Activated naive CD8-positive, alpha-beta T cell treated with anti-CD3 and anti-CD28 coated beads, Interleukin-2, amount 50 U/mL, for 24 hours (primary cell): ENCODE measurements at regions not wholly inside any gene's neighbourhood (a gene's known extent, or its start where the extent isn't known, plus 50 kb on each side); places are given as distances from the start of the nearest gene placed in this dataset.

Experiments used
- ATAC-seq: fragments of 150-1000 bp; cut with Tn5 transposase; one replicate; pipeline ENCODE4 v1.10.0; 2021
- DNase-seq: peaks from one replicate; pipeline ENCODE4 v3.0.0; 2021
- H3K27ac Mint-ChIP-seq: one replicate; pipeline ENCODE4 v1.8.0; 2021; ENCODE audit warnings: mild to moderate bottlenecking, mixed read lengths
- H3K27me3 Mint-ChIP-seq: one replicate; pipeline ENCODE4 v1.8.0; 2021; ENCODE audit warnings: mixed read lengths
- H3K36me3 Mint-ChIP-seq: one replicate; pipeline ENCODE4 v1.8.0; 2021; ENCODE audit warnings: low read depth, mixed read lengths
- H3K4me1 Mint-ChIP-seq: one replicate; pipeline ENCODE4 v1.8.0; 2021; ENCODE audit warnings: mixed read lengths
- H3K4me3 Mint-ChIP-seq: one replicate; pipeline ENCODE4 v1.8.0; 2021; ENCODE audit warnings: mild to moderate bottlenecking, moderate library complexity, mixed read lengths
- H3K9me3 Mint-ChIP-seq: one replicate; pipeline ENCODE4 v1.8.0; 2021; ENCODE audit warnings: mixed read lengths

GRCh38 chr3:167909952-167910351, 174.4 kb downstream of the SERPINI1 start:
- Mint-ChIP-seq H3K36me3 (no peaks in the 10 kb centered on the region), H3K4me1 (no peaks in the 10 kb centered on the region), H3K27ac (no peak overlapping the region), H3K4me3 (no peak overlapping the region), H3K27me3 (peaks cover 2% of the 10 kb centered on the region), H3K9me3 (no peaks in the 10 kb centered on the region)
- ATAC-seq = no peak
- no peak for DNase-seq

- Mint-ChIP-seq H3K27me3 (peaks cover 2% of the 10 kb centered on the region), H3K4me1 (no peaks in the 10 kb centered on the region), H3K36me3 (no peaks in the 10 kb centered on the region), H3K4me3 (no peak overlapping the region), H3K9me3 (no peaks in the 10 kb centered on the region), H3K27ac (no peak overlapping the region)
- ATAC-seq (no peak), DNase-seq (no peak)
These were observed 174.0 kb downstream of the SERPINI1 start for GRCh38 chr3:167909504-167909896.

GRCh38 chr3:167908746-167909503, 173.4 kb downstream of the SERPINI1 start:
- H3K36me3 Mint-ChIP-seq = no peaks in the 10 kb centered on the region
- ATAC-seq = no peak
- no peak for DNase-seq
- no peaks in the 10 kb centered on the region for H3K4me1 Mint-ChIP-seq
- H3K27ac Mint-ChIP-seq = no peak overlapping the region
- H3K4me3 Mint-ChIP-seq = no peak overlapping the region
- H3K9me3 Mint-ChIP-seq = no peaks in the 10 kb centered on the region
- peaks cover 2% of the 10 kb centered on the region for H3K27me3 Mint-ChIP-seq

- Mint-ChIP-seq H3K27me3 (peaks cover 6% of the 10 kb centered on the region), H3K4me3 (no peak overlapping the region), H3K27ac (no peak overlapping the region), H3K36me3 (no peaks in the 10 kb centered on the region), H3K9me3 (no peaks in the 10 kb centered on the region), H3K4me1 (no peaks in the 10 kb centered on the region)
- no peak for DNase-seq
- ATAC-seq = no peak
These were observed 172.7 kb downstream of the SERPINI1 start for GRCh38 chr3:167908221-167908620.

GRCh38 chr3:167901138-167901537, 165.6 kb downstream of the SERPINI1 start:
- Mint-ChIP-seq H3K4me1 (no peaks in the 10 kb centered on the region), H3K27ac (no peak overlapping the region), H3K27me3 (peaks cover 8% of the 10 kb centered on the region), H3K4me3 (no peak overlapping the region), H3K9me3 (no peaks in the 10 kb centered on the region), H3K36me3 (no peaks in the 10 kb centered on the region)
- no peak for ATAC-seq
- no peak for DNase-seq

- H3K4me3 Mint-ChIP-seq = no peak overlapping the region
- H3K27ac Mint-ChIP-seq = no peak overlapping the region
- H3K4me1 Mint-ChIP-seq = no peaks in the 10 kb centered on the region
- no peaks in the 10 kb centered on the region for H3K9me3 Mint-ChIP-seq
- no peaks in the 10 kb centered on the region for H3K36me3 Mint-ChIP-seq
- ATAC-seq (no peak), DNase-seq (no peak)
- H3K27me3 Mint-ChIP-seq = peaks cover 8% of the 10 kb centered on the region
These were observed 163.6 kb downstream of the SERPINI1 start for GRCh38 chr3:167899093-167899492.

- Mint-ChIP-seq H3K36me3 (no peaks in the 10 kb centered on the region), H3K27ac (no peak overlapping the region), H3K4me1 (no peaks in the 10 kb centered on the region), H3K4me3 (no peak overlapping the region), H3K9me3 (no peaks in the 10 kb centered on the region), H3K27me3 (peaks cover 4% of the 10 kb centered on the region)
- no peak for DNase-seq
- ATAC-seq = no peak
These were observed 162.6 kb downstream of the SERPINI1 start for GRCh38 chr3:167898091-167898490.

GRCh38 chr3:167895684-167896083, 160.2 kb downstream of the SERPINI1 start:
- DNase-seq (no peak), ATAC-seq (no peak)
- H3K4me3 Mint-ChIP-seq = no peak overlapping the region
- H3K36me3 Mint-ChIP-seq = no peaks in the 10 kb centered on the region
- no peaks in the 10 kb centered on the region for H3K4me1 Mint-ChIP-seq
- H3K27ac Mint-ChIP-seq = no peak overlapping the region
- no peaks in the 10 kb centered on the region for H3K27me3 Mint-ChIP-seq
- H3K9me3 Mint-ChIP-seq = no peaks in the 10 kb centered on the region

- H3K4me3 Mint-ChIP-seq = no peak overlapping the region
These were observed 159.7 kb downstream of the SERPINI1 start for GRCh38 chr3:167895178-167895577.

GRCh38 chr3:167892205-167892604, 156.7 kb downstream of the SERPINI1 start:
- no peaks in the 10 kb centered on the region for H3K36me3 Mint-ChIP-seq
- no peak overlapping the region for H3K27ac Mint-ChIP-seq
- H3K9me3 Mint-ChIP-seq = no peaks in the 10 kb centered on the region
- ATAC-seq = no peak
- no peaks in the 10 kb centered on the region for H3K4me1 Mint-ChIP-seq
- no peak overlapping the region for H3K4me3 Mint-ChIP-seq
- no peak for DNase-seq
- peaks cover under 1% of the 10 kb centered on the region for H3K27me3 Mint-ChIP-seq

More at GRCh38 chr3:167895178-167895577, 159.7 kb downstream of the SERPINI1 start:
- H3K27ac Mint-ChIP-seq = no peak overlapping the region
- DNase-seq (no peak), ATAC-seq (no peak)
- H3K4me1 Mint-ChIP-seq = no peaks in the 10 kb centered on the region
- H3K9me3 Mint-ChIP-seq = no peaks in the 10 kb centered on the region
- no peaks in the 10 kb centered on the region for H3K36me3 Mint-ChIP-seq
- H3K27me3 Mint-ChIP-seq = no peaks in the 10 kb centered on the region

GRCh38 chr3:167887096-167887495, 151.6 kb downstream of the SERPINI1 start:
- H3K27me3 Mint-ChIP-seq = peaks cover 10% of the 10 kb centered on the region
- H3K4me3 Mint-ChIP-seq = no peak overlapping the region
- ATAC-seq = no peak
- no peak overlapping the region for H3K27ac Mint-ChIP-seq
- no peak for DNase-seq
- no peaks in the 10 kb centered on the region for H3K9me3 Mint-ChIP-seq
- H3K4me1 Mint-ChIP-seq = no peaks in the 10 kb centered on the region
- H3K36me3 Mint-ChIP-seq = no peaks in the 10 kb centered on the region

GRCh38 chr3:167886690-167887089, 151.2 kb downstream of the SERPINI1 start:
- DNase-seq = no peak
- no peak overlapping the region for H3K27ac Mint-ChIP-seq

GRCh38 chr3:167885277-167885676, 149.8 kb downstream of the SERPINI1 start:
- no peaks in the 10 kb centered on the region for H3K9me3 Mint-ChIP-seq
- H3K36me3 Mint-ChIP-seq = no peaks in the 10 kb centered on the region
- no peak overlapping the region for H3K4me3 Mint-ChIP-seq
- H3K27me3 Mint-ChIP-seq = peaks cover 10% of the 10 kb centered on the region
- no peak overlapping the region for H3K27ac Mint-ChIP-seq
- DNase-seq (no peak), ATAC-seq (no peak)
- H3K4me1 Mint-ChIP-seq = peaks cover 4% of the 10 kb centered on the region

More at GRCh38 chr3:167886690-167887089, 151.2 kb downstream of the SERPINI1 start:
- no peak for ATAC-seq
- Mint-ChIP-seq H3K27me3 (peaks cover 10% of the 10 kb centered on the region), H3K36me3 (no peaks in the 10 kb centered on the region), H3K9me3 (no peaks in the 10 kb centered on the region), H3K4me3 (no peak overlapping the region), H3K4me1 (peaks cover 4% of the 10 kb centered on the region)

GRCh38 chr3:167884481-167884880, 149.0 kb downstream of the SERPINI1 start:
- ATAC-seq (no peak), DNase-seq (no peak)
- Mint-ChIP-seq H3K9me3 (no peaks in the 10 kb centered on the region), H3K36me3 (no peaks in the 10 kb centered on the region), H3K27me3 (peaks cover 10% of the 10 kb centered on the region), H3K27ac (no peak overlapping the region), H3K4me3 (no peak overlapping the region), H3K4me1 (peaks cover 4% of the 10 kb centered on the region)

- H3K27ac Mint-ChIP-seq = no peak overlapping the region
- peaks cover 10% of the 10 kb centered on the region for H3K27me3 Mint-ChIP-seq
- H3K4me3 Mint-ChIP-seq = no peak overlapping the region
- ATAC-seq = no peak
- DNase-seq = no peak
- H3K4me1 Mint-ChIP-seq = peaks cover 4% of the 10 kb centered on the region
- H3K9me3 Mint-ChIP-seq = no peaks in the 10 kb centered on the region
- H3K36me3 Mint-ChIP-seq = no peaks in the 10 kb centered on the region
These were observed 147.9 kb downstream of the SERPINI1 start for GRCh38 chr3:167883452-167883851.
